Tibial nerve (tissue), 4 donors: ENCODE measurements at regions not wholly inside any gene's neighbourhood (a gene's known extent, or its start where the extent isn't known, plus 50 kb on each side); places are given as distances from the start of the nearest gene placed in this dataset.

Experiments used
- DNase-seq, 2 donors: peaks; one replicate each; pipeline ENCODE4 v3.0.0-alpha.2; 2019; ENCODE audit warnings: low spot score in 2 of 2
- H3K27ac ChIP-seq, 4 donors: fragments of 200-600 bp; sonication (generic) in 3 of 4; one replicate each; pipeline ENCODE4 v1.5.1; 2017 to 2019; ENCODE audit warnings: mild to moderate bottlenecking in 1 of 4
- H3K27me3 ChIP-seq, 2 donors: fragments of 200-600 bp; sonication (generic) in 1 of 2; one replicate each; pipeline versions ENCODE4 v1.5.1 to v1.6.0; 2017 to 2019
- H3K36me3 ChIP-seq, 3 donors: fragments of 200-600 bp; sonication (generic); one replicate each; pipeline ENCODE4 v1.5.1; 2018 to 2019
- H3K4me1 ChIP-seq, 4 donors: fragments of 200-600 bp; sonication (generic) in 3 of 4; one replicate each; pipeline ENCODE4 v1.5.1; 2017 to 2019
- H3K4me3 ChIP-seq, 4 donors: fragments of 200-600 bp; sonication (generic) in 3 of 4; one replicate each; pipeline ENCODE4 v1.5.1; 2017 to 2019; ENCODE audit warnings: mild to moderate bottlenecking in 1 of 4, moderate library complexity in 1 of 4
- H3K9me3 ChIP-seq, 4 donors: fragments of 200-600 bp; sonication (generic) in 3 of 4; one replicate each; pipeline ENCODE4 v1.5.1; 2017 to 2019
- EP300 ChIP-seq, 2 donors: sonication (generic); formaldehyde crosslinking; IDR thresholded peaks; one replicate each; pipeline ENCODE4 v1.6.1; 2017; ENCODE audit warnings: antibody characterized with exemption in 2 of 2, mild to moderate bottlenecking in 1 of 2
- POLR2A ChIP-seq, 2 donors: fragments of 450-650 bp; IDR thresholded peaks; one replicate each; pipeline ENCODE4 v1.6.1; 2017; ENCODE audit warnings: antibody characterized with exemption in 2 of 2, mild to moderate bottlenecking in 2 of 2, moderate library complexity in 2 of 2
- WGBS, 2 donors: methylation state at CpG; one replicate each; pipeline ENCODE4 v1.1.5; 2018; 5-methylcytosine and 5-hydroxymethylcytosine counted together
- TF ChIP-seq, protein P1 (sequence below), 5 experiments: fragments of 200-600 bp in 3 of 5; fragments of 450-650 bp in 2 of 5; sonication (generic) in 3 of 5; IDR thresholded peaks; one replicate each; pipeline ENCODE4 v1.5.1; 2016 to 2019; ENCODE audit warnings: antibody characterized with exemption in 5 of 5, mild to moderate bottlenecking in 3 of 5, moderate library complexity in 2 of 5

DNA sequence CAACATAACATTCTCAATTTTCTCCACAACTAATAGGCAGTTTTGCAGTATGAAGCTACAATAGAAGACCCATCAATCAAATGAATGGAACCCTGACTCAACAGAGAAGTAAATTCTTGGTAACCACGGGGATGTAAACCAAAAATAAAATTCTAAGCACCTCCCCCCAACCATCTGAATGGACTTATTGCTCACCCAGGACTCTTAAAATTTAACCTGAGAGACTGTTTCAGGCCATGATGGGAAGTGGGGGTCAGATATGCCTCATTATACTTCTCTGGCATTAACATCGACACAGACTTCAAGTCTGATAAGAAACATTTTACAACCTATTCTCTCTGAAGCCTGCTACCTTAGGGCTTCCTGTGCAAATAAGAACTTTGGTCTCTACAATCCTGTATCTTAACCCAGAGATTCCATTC, 620.9 kb downstream of the TLL1 start:
- WGBS, 2 donors: 38 to 57% methylated on average over 2 of the region's 2 CpGs
- no peak for DNase-seq
- Histone ChIP-seq H3K27me3 (no peaks in the 10 kb centered on the region), H3K36me3 (no peaks in the 10 kb centered on the region), H3K27ac (no peak overlapping the region), H3K4me1 (no peaks in the 10 kb centered on the region), H3K9me3 (no peaks in the 10 kb centered on the region), H3K4me3 (no peak overlapping the region)
- TF ChIP-seq POLR2A (IDR thresholded peaks at IDR 0.05): no peak
- TF ChIP-seq, protein P1, sequence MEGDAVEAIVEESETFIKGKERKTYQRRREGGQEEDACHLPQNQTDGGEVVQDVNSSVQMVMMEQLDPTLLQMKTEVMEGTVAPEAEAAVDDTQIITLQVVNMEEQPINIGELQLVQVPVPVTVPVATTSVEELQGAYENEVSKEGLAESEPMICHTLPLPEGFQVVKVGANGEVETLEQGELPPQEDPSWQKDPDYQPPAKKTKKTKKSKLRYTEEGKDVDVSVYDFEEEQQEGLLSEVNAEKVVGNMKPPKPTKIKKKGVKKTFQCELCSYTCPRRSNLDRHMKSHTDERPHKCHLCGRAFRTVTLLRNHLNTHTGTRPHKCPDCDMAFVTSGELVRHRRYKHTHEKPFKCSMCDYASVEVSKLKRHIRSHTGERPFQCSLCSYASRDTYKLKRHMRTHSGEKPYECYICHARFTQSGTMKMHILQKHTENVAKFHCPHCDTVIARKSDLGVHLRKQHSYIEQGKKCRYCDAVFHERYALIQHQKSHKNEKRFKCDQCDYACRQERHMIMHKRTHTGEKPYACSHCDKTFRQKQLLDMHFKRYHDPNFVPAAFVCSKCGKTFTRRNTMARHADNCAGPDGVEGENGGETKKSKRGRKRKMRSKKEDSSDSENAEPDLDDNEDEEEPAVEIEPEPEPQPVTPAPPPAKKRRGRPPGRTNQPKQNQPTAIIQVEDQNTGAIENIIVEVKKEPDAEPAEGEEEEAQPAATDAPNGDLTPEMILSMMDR (IDR thresholded peaks at IDR 0.05): no peak
- TF ChIP-seq EP300 (IDR thresholded peaks at IDR 0.05): no peak

DNA sequence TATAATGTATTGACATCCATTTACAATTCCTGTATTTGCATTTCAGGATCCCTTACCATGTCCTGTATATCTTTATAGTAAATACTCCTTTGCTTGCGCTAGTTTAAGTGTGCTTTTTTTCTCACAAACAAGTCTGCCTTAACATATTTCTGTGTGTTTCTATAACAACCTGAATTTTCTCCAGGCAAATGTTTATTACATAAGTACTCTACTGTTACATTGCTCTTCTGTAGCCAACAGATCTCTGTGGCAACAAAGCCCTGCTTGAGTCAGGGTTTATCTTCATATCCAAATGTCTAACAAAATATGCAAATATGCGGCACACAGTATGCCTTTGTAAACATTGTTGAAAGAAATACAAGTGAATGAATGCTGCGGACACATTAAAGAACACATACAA, 625.5 kb downstream of the TLL1 start:
- TF ChIP-seq POLR2A (IDR thresholded peaks at IDR 0.05) (no peak), EP300 (IDR thresholded peaks at IDR 0.05) (no peak)
- TF ChIP-seq, protein P1 (IDR thresholded peaks at IDR 0.05): no peak

DNA sequence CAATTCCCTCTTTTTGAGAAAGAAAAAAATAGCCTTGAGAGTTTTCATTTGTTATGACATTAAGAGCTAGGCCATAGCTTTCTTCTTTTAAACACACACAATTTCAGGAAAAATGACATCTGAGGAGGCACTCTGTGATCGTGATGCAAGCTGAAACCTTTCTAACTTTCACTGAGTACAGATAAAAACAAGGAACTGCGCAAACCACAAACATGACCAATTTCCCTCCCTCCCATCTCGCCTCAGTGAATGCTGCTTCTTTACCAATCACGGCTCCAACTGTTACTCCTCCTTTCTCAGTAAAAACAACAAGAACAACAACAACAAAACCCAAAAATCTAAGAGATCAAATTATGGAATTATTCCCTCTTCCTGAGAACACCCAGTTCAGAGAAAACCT, 626.8 kb downstream of the TLL1 start:
- Histone ChIP-seq H3K4me3 (no peak overlapping the region), H3K27ac (no peak overlapping the region), H3K9me3 (no peaks in the 10 kb centered on the region), H3K4me1 (no peaks in the 10 kb centered on the region), H3K27me3 (no peaks in the 10 kb centered on the region), H3K36me3 (no peaks in the 10 kb centered on the region)
- 47 to 61% methylated on average over 4 of the region's 4 CpGs for WGBS, 2 donors
- DNase-seq: no peak
- TF ChIP-seq, protein P1 (IDR thresholded peaks at IDR 0.05): no peak
- no peak for TF ChIP-seq POLR2A (IDR thresholded peaks at IDR 0.05)
- TF ChIP-seq EP300 (IDR thresholded peaks at IDR 0.05): no peak

More for the DNA sequence above, 625.5 kb downstream of the TLL1 start:
- Histone ChIP-seq H3K27ac (no peak overlapping the region), H3K27me3 (no peaks in the 10 kb centered on the region), H3K4me3 (no peak overlapping the region), H3K36me3 (no peaks in the 10 kb centered on the region), H3K4me1 (no peaks in the 10 kb centered on the region), H3K9me3 (no peaks in the 10 kb centered on the region)
- DNase-seq: no peak
- 47 to 61% methylated on average over 3 of the region's 3 CpGs for WGBS, 2 donors

DNA sequence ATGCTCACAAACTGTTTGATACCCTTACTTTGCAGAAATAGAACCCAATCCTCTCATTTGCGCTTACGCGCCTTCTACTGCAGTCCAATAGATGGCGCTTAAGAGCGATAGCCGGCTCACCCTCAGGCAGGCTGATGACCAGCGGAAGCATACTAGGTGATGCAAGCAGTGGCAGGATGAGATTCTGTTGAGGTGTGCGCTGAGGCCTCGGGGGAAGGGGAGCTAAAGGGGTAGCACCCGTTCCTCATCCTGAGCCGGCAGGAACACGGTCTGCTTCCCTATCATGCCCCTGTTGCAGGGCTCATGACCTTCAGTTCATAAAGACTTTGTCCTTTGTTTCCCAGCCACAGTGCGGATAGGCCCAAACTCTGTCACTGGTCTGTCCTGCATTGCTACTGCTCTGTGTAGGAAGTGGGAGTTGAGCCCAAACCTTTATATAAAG, 628.9 kb downstream of the TLL1 start:
- Histone ChIP-seq H3K36me3 (no peaks in the 10 kb centered on the region), H3K27ac (no peak overlapping the region), H3K9me3 (no peaks in the 10 kb centered on the region), H3K27me3 (no peaks in the 10 kb centered on the region), H3K4me1 (no peaks in the 10 kb centered on the region), H3K4me3 (no peak overlapping the region)
- no peak for DNase-seq
- TF ChIP-seq, protein P1 (IDR thresholded peaks at IDR 0.05): peak in 1 of 5 experiments; percentile 11
- TF ChIP-seq POLR2A (IDR thresholded peaks at IDR 0.05): no peak
- WGBS, 2 donors: 36 to 43% methylated on average over 13 of the region's 13 CpGs

DNA sequence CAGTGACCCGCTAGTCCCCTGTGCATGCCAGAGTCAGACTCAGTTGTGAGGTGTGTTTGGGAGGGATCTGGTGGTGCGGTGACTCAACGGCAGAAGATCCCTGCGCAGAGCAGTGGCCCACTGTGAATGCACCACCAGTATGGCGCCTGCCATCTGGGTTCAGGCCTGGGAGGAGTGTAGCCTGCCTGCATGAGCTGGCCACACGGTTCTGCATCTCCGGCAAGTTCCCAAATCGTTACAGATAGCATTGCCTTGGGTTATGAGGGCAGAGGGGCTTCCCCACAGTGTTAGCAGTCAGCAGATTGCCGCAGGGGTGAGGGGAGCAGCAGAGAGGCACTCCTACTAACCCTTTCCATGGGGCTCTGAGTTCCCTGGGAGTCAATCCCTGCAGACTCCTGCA, 629.6 kb downstream of the TLL1 start:
- DNase-seq: no peak
- TF ChIP-seq, protein P1 (IDR thresholded peaks at IDR 0.05): no peak
- no peak for TF ChIP-seq POLR2A (IDR thresholded peaks at IDR 0.05)
- TF ChIP-seq EP300 (IDR thresholded peaks at IDR 0.05): no peak
- no peak overlapping the region for H3K27ac ChIP-seq
- WGBS, 2 donors: 91 to 95% methylated on average over 7 to 9 of the region's 9 CpGs
- no peak overlapping the region for H3K4me3 ChIP-seq
- no peaks in the 10 kb centered on the region for H3K27me3 ChIP-seq
- H3K36me3 ChIP-seq: no peaks in the 10 kb centered on the region
- H3K9me3 ChIP-seq: no peaks in the 10 kb centered on the region
- no peaks in the 10 kb centered on the region for H3K4me1 ChIP-seq
